Fibroblast of lung (primary cell): ENCODE measurements at regions not wholly inside any gene's neighbourhood (a gene's known extent, or its start where the extent isn't known, plus 50 kb on each side); places are given as distances from the start of the nearest gene placed in this dataset.

Experiments
- DNase-seq, 2 donors: peaks; one replicate each; pipeline versions ENCODE4 v3.0.0 to v3.0.0-alpha.2; 2010; ENCODE audit warnings: low read depth in 2 of 2
- H2AFZ ChIP-seq: 2 replicates; pipeline ENCODE4 v1.5.1; 2012; ENCODE audit warnings: low read length, control low read depth, inconsistent platforms
- H3K27ac ChIP-seq: 2 replicates; pipeline ENCODE4 v1.5.1; 2011; ENCODE audit warnings: low read length, control low read depth; ENCODE audit not compliant: insufficient read depth
- H3K27me3 ChIP-seq: 2 replicates; pipeline ENCODE4 v1.5.1; 2011; ENCODE audit warnings: mild to moderate bottlenecking, low read length; ENCODE audit not compliant: control insufficient read depth, insufficient read depth
- H3K36me3 ChIP-seq: 2 replicates; pipeline ENCODE4 v1.5.1; 2011; ENCODE audit warnings: low read length; ENCODE audit not compliant: control insufficient read depth, insufficient read depth
- H3K4me1 ChIP-seq: 2 replicates; pipeline ENCODE4 v1.5.1; 2011; ENCODE audit warnings: low read length; ENCODE audit not compliant: control insufficient read depth, insufficient read depth; ENCODE audit errors: extremely low read depth
- H3K4me2 ChIP-seq: 2 replicates; pipeline ENCODE4 v1.5.1; 2011; ENCODE audit warnings: low read length, control low read depth; ENCODE audit not compliant: insufficient read depth; ENCODE audit errors: extremely low read depth
- H3K4me3 ChIP-seq, 4 experiments: fragments of 200-600 bp in 1 of 4; sonication (generic) in 1 of 4; replicated peaks in 1 of 4; 2 replicates each; pipeline ENCODE4 v1.5.1; 2011 to 2016; ENCODE audit warnings: low read length in 4 of 4, low read depth in 3 of 4, mild to moderate bottlenecking in 3 of 4, control low read depth in 2 of 4, inconsistent platforms in 1 of 4, mixed read lengths in 1 of 4; ENCODE audit not compliant: insufficient read depth in 1 of 4; ENCODE audit errors: control extremely low read depth in 1 of 4
- H3K79me2 ChIP-seq: 2 replicates; pipeline ENCODE4 v1.5.1; 2012; ENCODE audit warnings: mild to moderate bottlenecking, low read length, inconsistent platforms; ENCODE audit not compliant: control insufficient read depth, insufficient read depth
- H3K9ac ChIP-seq: 2 replicates; pipeline ENCODE4 v1.5.1; 2011; ENCODE audit warnings: mild to moderate bottlenecking, low read length, control low read depth; ENCODE audit not compliant: insufficient read depth
- H3K9me3 ChIP-seq: 2 replicates; pipeline ENCODE4 v1.5.1; 2012; ENCODE audit warnings: low read depth, low read length; ENCODE audit not compliant: control insufficient read depth, insufficient read depth
- H4K20me1 ChIP-seq: 2 replicates; pipeline ENCODE4 v1.5.1; 2011; ENCODE audit warnings: low read length; ENCODE audit not compliant: control insufficient read depth, insufficient read depth; ENCODE audit errors: extremely low read depth
- CTCF ChIP-seq, 2 donors: IDR thresholded peaks in 1 of 2; conservative IDR thresholded peaks in 1 of 2; 1 replicate in 1 of 2; 2 replicates in 1 of 2; pipeline ENCODE4 v1.5.1; 2011 to 2012; ENCODE audit warnings: low read length in 2 of 2, control low read depth in 1 of 2, inconsistent platforms in 1 of 2, low read depth in 1 of 2, mild to moderate bottlenecking in 1 of 2
- EZH2 ChIP-seq: IDR thresholded peaks from 2 replicates; pipeline ENCODE4 v1.5.1; 2012; ENCODE audit warnings: low read length, control low read depth, mild to moderate bottlenecking; ENCODE audit errors: missing control alignments

- Histone ChIP-seq H2AFZ (no peak overlapping the region), H3K79me2 (no peaks in the 10 kb centered on the region), H4K20me1 (no peaks in the 10 kb centered on the region), H3K27me3 (no peaks in the 10 kb centered on the region), H3K27ac (no peak overlapping the region), H3K9me3 (no peaks in the 10 kb centered on the region), H3K9ac (no peak overlapping the region), H3K4me2 (no peak overlapping the region), H3K36me3 (no peaks in the 10 kb centered on the region), H3K4me3 (no peak overlapping the region), H3K4me1 (no peaks in the 10 kb centered on the region)
- no peak for DNase-seq
- no peak for TF ChIP-seq CTCF (conservative IDR thresholded peaks at IDR 0.05 in 1 of 2, IDR thresholded peaks at IDR 0.05 in 1 of 2; ENCODE audit: low read depth in 1 of 2, low read length in 2 of 2)
- TF ChIP-seq EZH2, result no peak
Observed at GRCh38 chr2:19104503-19104902, 253.9 kb downstream of the OSR1 start.

- Histone ChIP-seq H2AFZ (no peak overlapping the region), H3K36me3 (no peaks in the 10 kb centered on the region), H3K9me3 (no peaks in the 10 kb centered on the region), H3K27ac (no peak overlapping the region), H3K4me2 (no peak overlapping the region), H4K20me1 (no peaks in the 10 kb centered on the region), H3K4me1 (no peaks in the 10 kb centered on the region), H3K9ac (no peak overlapping the region), H3K27me3 (no peaks in the 10 kb centered on the region), H3K4me3 (no peak overlapping the region), H3K79me2 (no peaks in the 10 kb centered on the region)
- DNase-seq, result peak; percentile 15 to 19
- TF ChIP-seq CTCF (conservative IDR thresholded peaks at IDR 0.05 in 1 of 2, IDR thresholded peaks at IDR 0.05 in 1 of 2; ENCODE audit: low read depth in 1 of 2, low read length in 2 of 2) (no peak), EZH2 (no peak)
Observed at GRCh38 chr2:19102696-19103423, 255.6 kb downstream of the OSR1 start.

- H3K4me3 ChIP-seq, result no peak overlapping the region
- no peak overlapping the region for H3K4me2 ChIP-seq
- no peak overlapping the region for H3K27ac ChIP-seq
- H3K9me3 ChIP-seq, result no peaks in the 10 kb centered on the region
- no peak overlapping the region for H3K9ac ChIP-seq
- H3K27me3 ChIP-seq, result no peaks in the 10 kb centered on the region
- no peaks in the 10 kb centered on the region for H3K79me2 ChIP-seq
- no peaks in the 10 kb centered on the region for H3K36me3 ChIP-seq
- no peak for TF ChIP-seq EZH2
- no peak for TF ChIP-seq CTCF (conservative IDR thresholded peaks at IDR 0.05 in 1 of 2, IDR thresholded peaks at IDR 0.05 in 1 of 2; ENCODE audit: low read depth in 1 of 2, low read length in 2 of 2)
- no peaks in the 10 kb centered on the region for H3K4me1 ChIP-seq
- DNase-seq, result no peak
- no peaks in the 10 kb centered on the region for H4K20me1 ChIP-seq
- H2AFZ ChIP-seq, result no peak overlapping the region
Observed at GRCh38 chr2:19101968-19102367, 256.5 kb downstream of the OSR1 start.
